ENCODE measurements at regions not wholly inside any gene's neighbourhood (a gene's known extent, or its start where the extent isn't known, plus 50 kb on each side); places are given as distances from the start of the nearest gene placed in this dataset.

- H3K9me3 ChIP-seq = no peaks in the 10 kb centered on the region
- no peak overlapping the region for H3K9ac ChIP-seq
- no peaks in the 10 kb centered on the region for H3F3A ChIP-seq (replicated peaks; ENCODE audit: insufficient read depth)
- no peaks in the 10 kb centered on the region for H3K36me3 ChIP-seq (replicated peaks in 1 of 2; ENCODE audit: control insufficient read depth in 1 of 2, insufficient read depth in 2 of 2, low read length in 1 of 2)
- CTCF ChIA-PET = interaction anchor here (1.9 to 2.1 kb wide), 2 partner anchors 29 to 47 kb away, joined by 4 to 8 read pairs; no protein-coding TSS in a partner anchor
- H3K4me1 ChIP-seq (ENCODE audit: control insufficient read depth in 1 of 2, insufficient read depth in 2 of 2, low read depth in 1 of 2, low read length in 1 of 2) = peaks cover 0 to 5% of the 10 kb centered on the region in 2 experiments; a peak in 1 of 4 replicates
- H3K79me2 ChIP-seq (ENCODE audit: insufficient read depth) = no peaks in the 10 kb centered on the region
- H3K4me3 ChIP-seq (ENCODE audit: low read depth in 2 of 2, low read length in 1 of 2) = no peak overlapping the region
- POLR2A ChIA-PET = no interaction called here
- H3K27me3 ChIP-seq (ENCODE audit: insufficient read depth) = no peaks in the 10 kb centered on the region; the same call in 1 of the 2 replicates
- DNase-seq = no peak
- TF ChIP-seq TAF1 (IDR thresholded peaks at IDR 0.05; ENCODE audit: borderline replicate concordance, low read depth, low read length) (no peak), RXRA (IDR thresholded peaks at IDR 0.05; ENCODE audit: borderline replicate concordance, low read depth) (no peak), SIN3A (IDR thresholded peaks at IDR 0.05; ENCODE audit: borderline replicate concordance, low read depth, low read length) (no peak), PBX3 (IDR thresholded peaks at IDR 0.05) (no peak), GABPA (IDR thresholded peaks at IDR 0.05; ENCODE audit: low read depth) (no peak), TEAD4 (IDR thresholded peaks at IDR 0.05; ENCODE audit: borderline replicate concordance, insufficient read depth) (no peak), NRF1 (IDR thresholded peaks at IDR 0.05; ENCODE audit: low read depth, low read length) (no peak)
- no peaks in the 10 kb centered on the region for H4K20me1 ChIP-seq (ENCODE audit: insufficient read depth)
- H2AFZ ChIP-seq (ENCODE audit: low read depth) = no peak overlapping the region
- WGBS (ENCODE audit: low lambda C conversion rate) = 52% methylated on average over 2 of the region's 2 CpGs
- H3K27ac ChIP-seq (ENCODE audit: low read depth in 2 of 2, low read length in 1 of 2) = no peak overlapping the region
- H3K4me2 ChIP-seq = no peak overlapping the region
- H3K9me2 ChIP-seq = no peaks in the 10 kb centered on the region
Measured at GRCh38 chr1:31502253-31502652, 74.1 kb upstream of the TINAGL1 start.

DNA sequence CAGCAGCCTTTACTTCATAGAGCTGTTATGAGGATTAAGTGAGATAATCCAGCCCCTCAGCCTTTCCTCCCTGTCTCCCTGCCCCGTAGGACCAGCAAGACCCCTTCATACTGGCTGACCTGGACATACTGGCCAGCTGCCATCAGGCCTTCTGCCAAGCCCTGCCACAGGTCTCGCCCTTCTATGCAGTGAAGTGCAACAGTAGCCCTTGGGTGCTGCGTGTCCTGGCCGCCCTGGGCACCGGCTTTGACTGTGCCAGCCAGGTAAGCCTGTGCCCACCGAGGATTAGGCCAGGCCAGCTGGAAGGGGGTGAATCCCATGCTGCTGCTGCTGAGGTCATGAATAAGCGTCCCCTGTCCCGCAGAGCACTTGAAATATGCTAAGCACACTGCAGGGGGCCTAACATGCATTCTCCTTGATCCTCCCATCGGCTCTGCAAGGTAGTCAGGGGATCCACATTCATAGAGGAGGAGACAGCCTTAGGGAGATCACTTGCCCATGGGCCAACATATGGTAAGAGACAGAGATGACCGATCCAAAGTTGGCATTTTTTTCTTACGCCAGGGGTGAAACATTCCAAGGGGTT, 73.3 kb upstream of the TINAGL1 start:
- Histone ChIP-seq H2AFZ (ENCODE audit: low read depth) (no peak overlapping the region), H3K9me3 (no peaks in the 10 kb centered on the region), H3K27me3 (ENCODE audit: insufficient read depth) (no peaks in the 10 kb centered on the region; the same call in 1 of the 2 replicates), H3K4me3 (ENCODE audit: low read depth in 2 of 2, low read length in 1 of 2) (no peak overlapping the region), H3K4me1 (ENCODE audit: control insufficient read depth in 1 of 2, insufficient read depth in 2 of 2, low read depth in 1 of 2, low read length in 1 of 2) (peaks cover 0 to 5% of the 10 kb centered on the region in 2 experiments; a peak in 1 of 4 replicates), H3K27ac (ENCODE audit: low read depth in 2 of 2, low read length in 1 of 2) (no peak overlapping the region), H3K4me2 (no peak overlapping the region), H4K20me1 (ENCODE audit: insufficient read depth) (no peaks in the 10 kb centered on the region), H3K36me3 (replicated peaks in 1 of 2; ENCODE audit: control insufficient read depth in 1 of 2, insufficient read depth in 2 of 2, low read length in 1 of 2) (no peaks in the 10 kb centered on the region), H3K9me2 (no peaks in the 10 kb centered on the region), H3K79me2 (ENCODE audit: insufficient read depth) (no peaks in the 10 kb centered on the region), H3F3A (replicated peaks; ENCODE audit: insufficient read depth) (no peaks in the 10 kb centered on the region), H3K9ac (no peak overlapping the region)
- WGBS (ENCODE audit: low lambda C conversion rate) = 70% methylated on average over 7 of the region's 11 CpGs
- POLR2A ChIA-PET = no interaction called here
- CTCF ChIA-PET = interaction anchor here (1.9 to 2.1 kb wide), 2 partner anchors 28 to 46 kb away, joined by 4 to 8 read pairs; no protein-coding TSS in a partner anchor
- DNase-seq = no peak
- TF ChIP-seq GATA2 (CRISPR knock-in tag; IDR thresholded peaks at IDR 0.05) = no peak
- TF ChIP-seq ZBTB33 (IDR thresholded peaks at IDR 0.05; ENCODE audit: borderline replicate concordance, low read depth) = no peak
- no peak for TF ChIP-seq NRF1 (IDR thresholded peaks at IDR 0.05; ENCODE audit: low read depth, low read length)
- TF ChIP-seq MAX (IDR thresholded peaks at IDR 0.05; ENCODE audit: low read depth) = no peak
- TF ChIP-seq PBX3 (IDR thresholded peaks at IDR 0.05) = no peak
- no peak for TF ChIP-seq FOXM1 (IDR thresholded peaks at IDR 0.05; ENCODE audit: low read depth)
- TF ChIP-seq RFX5 (IDR thresholded peaks at IDR 0.05; ENCODE audit: low read length) = no peak
- no peak for TF ChIP-seq RCOR1 (IDR thresholded peaks at IDR 0.05; ENCODE audit: low read length)
- no peak for TF ChIP-seq IRF3 (IDR thresholded peaks at IDR 0.05; ENCODE audit: low read depth, low read length)
- no peak for TF ChIP-seq SMC3 (IDR thresholded peaks at IDR 0.05; ENCODE audit: low read depth, low read length)
- TF ChIP-seq EZH2phosphoT487 (IDR thresholded peaks at IDR 0.05; ENCODE audit: borderline replicate concordance, low read depth) = no peak
- TF ChIP-seq CTCF (IDR thresholded peaks at IDR 0.05) = no peak
- TF ChIP-seq SIN3A (IDR thresholded peaks at IDR 0.05; ENCODE audit: borderline replicate concordance, low read depth, low read length) = no peak
- TF ChIP-seq CHD2 (IDR thresholded peaks at IDR 0.05; ENCODE audit: low read length, partially characterized antibody) = no peak
- TF ChIP-seq TAF1 (IDR thresholded peaks at IDR 0.05; ENCODE audit: borderline replicate concordance, low read depth, low read length) = no peak
- TF ChIP-seq RAD21 (IDR thresholded peaks at IDR 0.05; ENCODE audit: low read length) = no peak

Data from SK-N-SH (cell line).